Fibroblast of villous mesenchyme (primary cell): ENCODE measurements at regions not wholly inside any gene's neighbourhood (a gene's known extent, or its start where the extent isn't known, plus 50 kb on each side); places are given as distances from the start of the nearest gene placed in this dataset.

Experiments used
- DNase-seq: peaks from one replicate; pipeline ENCODE4 v3.0.0-alpha.2; 2010; ENCODE audit warnings: low read depth
- H3K4me3 ChIP-seq: 2 replicates; pipeline ENCODE4 v1.5.1; 2011; ENCODE audit warnings: low read depth, mild to moderate bottlenecking, low read length
- TF ChIP-seq, protein P1 (sequence below): IDR thresholded peaks from 2 replicates; pipeline ENCODE4 v1.5.1; 2012; ENCODE audit warnings: low read depth, mild to moderate bottlenecking, low read length; ENCODE audit not compliant: insufficient read depth

DNA sequence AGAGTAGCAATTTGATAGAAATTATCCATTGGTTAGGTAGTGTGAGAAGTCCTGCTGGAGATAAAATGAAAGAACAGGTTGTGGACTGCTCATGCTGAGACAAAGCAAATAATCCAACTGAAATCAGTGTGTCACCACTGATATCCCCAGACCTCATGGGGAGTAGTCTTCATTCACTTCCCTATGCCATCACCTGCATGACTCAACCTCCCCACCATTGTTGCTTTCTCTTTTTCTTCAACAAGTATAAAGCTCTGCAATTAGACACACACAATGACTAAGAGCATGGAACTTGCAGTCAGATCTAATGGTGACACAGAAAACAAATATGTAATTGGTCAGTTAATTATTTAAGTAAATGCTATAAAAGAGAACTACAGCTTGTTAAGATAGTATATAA, 475.3 kb downstream of the RIT2 start:
- DNase-seq = no peak
- H3K4me3 ChIP-seq = no peak overlapping the region
- TF ChIP-seq, protein P1, sequence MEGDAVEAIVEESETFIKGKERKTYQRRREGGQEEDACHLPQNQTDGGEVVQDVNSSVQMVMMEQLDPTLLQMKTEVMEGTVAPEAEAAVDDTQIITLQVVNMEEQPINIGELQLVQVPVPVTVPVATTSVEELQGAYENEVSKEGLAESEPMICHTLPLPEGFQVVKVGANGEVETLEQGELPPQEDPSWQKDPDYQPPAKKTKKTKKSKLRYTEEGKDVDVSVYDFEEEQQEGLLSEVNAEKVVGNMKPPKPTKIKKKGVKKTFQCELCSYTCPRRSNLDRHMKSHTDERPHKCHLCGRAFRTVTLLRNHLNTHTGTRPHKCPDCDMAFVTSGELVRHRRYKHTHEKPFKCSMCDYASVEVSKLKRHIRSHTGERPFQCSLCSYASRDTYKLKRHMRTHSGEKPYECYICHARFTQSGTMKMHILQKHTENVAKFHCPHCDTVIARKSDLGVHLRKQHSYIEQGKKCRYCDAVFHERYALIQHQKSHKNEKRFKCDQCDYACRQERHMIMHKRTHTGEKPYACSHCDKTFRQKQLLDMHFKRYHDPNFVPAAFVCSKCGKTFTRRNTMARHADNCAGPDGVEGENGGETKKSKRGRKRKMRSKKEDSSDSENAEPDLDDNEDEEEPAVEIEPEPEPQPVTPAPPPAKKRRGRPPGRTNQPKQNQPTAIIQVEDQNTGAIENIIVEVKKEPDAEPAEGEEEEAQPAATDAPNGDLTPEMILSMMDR = no peak

DNA sequence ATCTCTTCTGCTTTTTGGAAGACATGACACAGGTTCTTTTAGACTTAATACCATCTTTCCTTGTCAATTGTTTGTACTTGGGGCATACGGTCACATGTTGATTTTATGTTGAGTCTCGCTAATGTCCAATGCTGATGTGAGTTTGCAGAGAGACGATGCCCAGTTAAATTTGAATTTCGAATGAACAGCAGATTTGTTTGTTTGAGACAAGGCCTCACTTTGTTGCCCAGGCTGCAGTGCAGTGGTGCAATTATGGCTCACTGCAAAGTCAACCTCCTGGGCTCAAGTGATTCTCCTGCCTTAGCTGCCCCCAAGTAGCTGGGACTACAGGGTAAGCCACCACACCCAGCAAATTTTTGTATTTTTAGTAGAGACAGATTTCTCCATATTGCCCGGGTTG, 473.5 kb downstream of the RIT2 start:
- DNase-seq = no peak
- TF ChIP-seq, protein P1 = no peak

DNA sequence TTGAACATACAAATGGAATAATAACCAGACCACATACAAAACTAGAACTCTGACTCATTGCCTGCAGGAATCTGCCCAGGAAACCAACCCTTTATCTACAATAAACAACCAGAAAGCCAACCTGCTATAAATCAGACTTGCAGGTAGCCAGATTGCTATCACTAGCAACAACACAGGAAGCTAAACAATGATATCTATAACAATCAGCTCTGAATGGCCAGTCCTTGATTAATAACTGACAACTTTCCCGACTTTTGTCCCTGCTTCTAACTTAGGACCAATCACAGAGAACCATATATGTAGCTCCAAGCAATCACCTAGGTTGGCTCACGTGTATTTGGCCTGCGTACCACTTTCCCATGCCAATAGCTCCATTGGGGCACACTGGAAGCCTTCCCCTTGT, 470.8 kb downstream of the RIT2 start:
- TF ChIP-seq, protein P1 = no peak
- no peak overlapping the region for H3K4me3 ChIP-seq
- no peak for DNase-seq

More for the DNA sequence above, 473.5 kb downstream of the RIT2 start:
- no peak overlapping the region for H3K4me3 ChIP-seq

DNA sequence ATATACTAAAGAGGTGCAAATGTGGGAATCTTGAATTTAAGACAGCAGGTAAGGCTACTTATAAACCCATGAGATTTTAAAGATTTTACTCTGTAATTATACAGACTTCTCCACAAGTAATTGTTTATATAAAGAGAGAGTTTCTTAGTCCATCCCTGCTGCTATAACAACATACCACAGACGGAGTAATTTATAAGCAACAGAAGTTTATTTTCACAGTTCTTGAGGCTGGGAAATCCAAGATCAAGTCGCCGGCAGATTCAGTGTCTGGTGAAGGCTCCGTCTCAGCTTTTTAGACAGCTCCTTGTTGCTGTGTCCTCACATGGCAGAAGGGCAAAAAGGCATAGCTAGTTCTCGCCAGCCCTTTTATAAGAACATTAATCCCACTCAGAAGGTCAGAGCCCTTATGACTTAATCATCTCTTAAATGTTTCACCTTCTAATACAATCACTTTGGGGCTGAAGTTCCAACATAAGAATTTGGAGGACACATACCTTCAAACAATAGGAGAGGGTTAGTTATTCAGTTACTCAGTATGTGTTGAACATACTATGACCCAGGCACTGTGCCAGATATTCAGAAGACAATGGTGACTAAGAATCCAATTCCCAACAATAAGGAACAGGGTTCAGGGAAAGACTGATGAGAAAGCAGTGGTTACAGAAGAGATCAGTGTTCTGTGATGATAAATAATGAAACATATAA, 466.0 kb downstream of the RIT2 start:
- DNase-seq = no peak
- TF ChIP-seq, protein P1 = no peak
- H3K4me3 ChIP-seq = no peak overlapping the region

DNA sequence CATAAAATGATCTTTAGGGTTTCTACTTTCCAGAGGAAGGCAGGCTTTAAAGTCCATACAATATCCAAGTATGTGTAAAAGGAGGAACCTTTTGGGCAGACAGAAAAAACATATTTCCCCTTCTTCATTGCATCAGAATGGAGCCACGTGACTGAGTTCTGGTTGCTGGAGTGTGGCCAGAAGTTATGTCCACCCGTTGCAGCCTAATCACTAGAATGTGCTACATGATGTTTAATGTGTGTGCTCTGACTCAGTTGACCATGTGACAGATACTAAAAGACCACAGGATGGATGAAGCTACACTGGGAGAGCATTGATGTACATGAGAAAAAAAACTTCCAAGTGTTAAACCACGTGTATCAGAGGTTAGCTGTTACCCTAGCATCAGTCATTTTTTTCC, 460.9 kb downstream of the RIT2 start:
- TF ChIP-seq, protein P1 = no peak
- DNase-seq = no peak
- H3K4me3 ChIP-seq = no peak overlapping the region

DNA sequence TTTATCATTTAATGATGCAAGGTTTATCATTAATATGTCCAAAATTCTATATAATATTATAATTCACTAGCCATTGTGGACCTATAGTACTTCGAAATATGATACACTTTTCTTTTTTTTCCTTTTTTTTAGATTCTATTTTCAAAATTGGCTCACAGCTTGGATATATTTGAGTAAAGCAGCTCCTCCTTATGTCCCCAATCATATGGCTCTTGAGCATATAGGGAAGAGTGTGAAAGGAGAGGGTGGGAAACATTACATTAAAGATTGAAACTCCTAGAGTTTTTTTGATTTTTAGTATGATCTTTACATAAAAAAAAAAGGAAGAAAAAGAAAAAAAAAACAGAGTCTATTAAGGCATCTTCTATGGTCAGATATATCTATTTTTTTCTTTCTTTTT, 457.9 kb downstream of the RIT2 start:
- TF ChIP-seq, protein P1 = no peak
- DNase-seq = no peak
- H3K4me3 ChIP-seq = no peak overlapping the region

DNA sequence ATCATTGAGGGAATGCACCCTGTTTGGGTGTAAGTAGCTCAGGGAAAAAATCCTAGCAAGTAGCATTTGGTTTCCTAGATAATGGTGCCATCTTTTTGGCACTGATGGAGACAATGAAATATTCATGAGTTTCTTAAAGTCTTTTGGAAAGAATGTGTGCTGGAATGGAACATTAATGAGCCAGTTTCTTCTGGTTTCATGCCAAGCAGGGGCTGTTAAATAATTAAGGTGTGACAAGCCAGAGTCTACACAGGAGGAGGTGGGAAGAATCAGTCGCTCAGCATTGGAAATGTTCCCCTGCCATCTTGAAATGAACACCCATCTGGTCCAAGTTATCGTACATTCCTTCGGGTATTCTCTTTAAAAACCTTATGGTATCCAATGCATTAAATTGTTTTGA, 457.3 kb downstream of the RIT2 start:
- H3K4me3 ChIP-seq = no peak overlapping the region
- DNase-seq = no peak
- TF ChIP-seq, protein P1 = no peak
